Nephron progenitor cell (in vitro differentiated cells): ENCODE measurements at regions not wholly inside any gene's neighbourhood (a gene's known extent, or its start where the extent isn't known, plus 50 kb on each side); places are given as distances from the start of the nearest gene placed in this dataset.

Experiments
- DNase-seq: peaks from one replicate; pipeline ENCODE4 v3.0.0; 2021
- H3K27ac Mint-ChIP-seq: 2 replicates; pipeline ENCODE4 v1.8.0; 2021; ENCODE audit warnings: mild to moderate bottlenecking, moderate library complexity, mixed read lengths
- H3K27me3 Mint-ChIP-seq: 2 replicates; pipeline ENCODE4 v1.8.0; 2021; ENCODE audit warnings: mild to moderate bottlenecking, low read depth, mixed read lengths; ENCODE audit not compliant: poor library complexity
- H3K36me3 Mint-ChIP-seq: 2 replicates; pipeline ENCODE4 v1.8.0; 2021; ENCODE audit warnings: low read depth, mixed read lengths
- H3K4me1 Mint-ChIP-seq: 2 replicates; pipeline ENCODE4 v1.8.0; 2021; ENCODE audit warnings: mixed read lengths
- H3K4me3 Mint-ChIP-seq: 2 replicates; pipeline ENCODE4 v1.8.0; 2021; ENCODE audit warnings: mild to moderate bottlenecking, moderate library complexity, mixed read lengths
- H3K9me3 Mint-ChIP-seq: 2 replicates; pipeline ENCODE4 v1.8.0; 2021; ENCODE audit warnings: mild to moderate bottlenecking, moderate library complexity, mixed read lengths
- CTCF ChIP-seq: fragments of 200-600 bp; sonication (generic); IDR thresholded peaks from 2 replicates; pipeline ENCODE4 v1.5.0; 2021; ENCODE audit warnings: antibody characterized with exemption

GRCh38 chr7:114790521-114790920, 131.4 kb upstream of the MDFIC start:
- Mint-ChIP-seq H3K4me3 (no peak overlapping the region), H3K9me3 (peaks cover 4% of the 10 kb centered on the region), H3K4me1 (peaks cover 8% of the 10 kb centered on the region), H3K27ac (no peak overlapping the region), H3K27me3 (no peaks in the 10 kb centered on the region), H3K36me3 (no peaks in the 10 kb centered on the region)
- no peak for DNase-seq
- TF ChIP-seq CTCF, result no peak

- H3K27me3 Mint-ChIP-seq, result peaks cover 4% of the 10 kb centered on the region
These were observed 130.1 kb upstream of the MDFIC start for GRCh38 chr7:114791771-114792170.

GRCh38 chr7:114793155-114793845, 128.6 kb upstream of the MDFIC start:
- Mint-ChIP-seq H3K4me1 (peaks cover 8% of the 10 kb centered on the region), H3K4me3 (no peak overlapping the region), H3K36me3 (no peaks in the 10 kb centered on the region), H3K27me3 (peaks cover 4% of the 10 kb centered on the region), H3K27ac (no peak overlapping the region), H3K9me3 (peaks cover 4% of the 10 kb centered on the region)
- DNase-seq, result no peak
- no peak for TF ChIP-seq CTCF

More at GRCh38 chr7:114791771-114792170, 130.1 kb upstream of the MDFIC start:
- no peak for DNase-seq
- H3K9me3 Mint-ChIP-seq, result peaks cover 4% of the 10 kb centered on the region
- no peak for TF ChIP-seq CTCF
- H3K4me3 Mint-ChIP-seq, result no peak overlapping the region
- no peak overlapping the region for H3K27ac Mint-ChIP-seq
- H3K4me1 Mint-ChIP-seq, result peaks cover 8% of the 10 kb centered on the region
- H3K36me3 Mint-ChIP-seq, result no peaks in the 10 kb centered on the region

GRCh38 chr7:114795475-114795874, 126.4 kb upstream of the MDFIC start:
- Mint-ChIP-seq H3K36me3 (no peaks in the 10 kb centered on the region), H3K4me1 (peaks cover 8% of the 10 kb centered on the region)
- no peak for TF ChIP-seq CTCF

GRCh38 chr7:114799628-114800028, 122.3 kb upstream of the MDFIC start:
- TF ChIP-seq CTCF, result no peak
- Mint-ChIP-seq H3K27me3 (peaks cover 4% of the 10 kb centered on the region), H3K9me3 (no peaks in the 10 kb centered on the region), H3K4me1 (no peaks in the 10 kb centered on the region), H3K27ac (no peak overlapping the region), H3K4me3 (no peak overlapping the region), H3K36me3 (no peaks in the 10 kb centered on the region)
- no peak for DNase-seq

More at GRCh38 chr7:114795475-114795874, 126.4 kb upstream of the MDFIC start:
- Mint-ChIP-seq H3K9me3 (no peaks in the 10 kb centered on the region), H3K27ac (no peak overlapping the region), H3K27me3 (peaks cover 4% of the 10 kb centered on the region), H3K4me3 (no peak overlapping the region)
- DNase-seq, result no peak

GRCh38 chr7:114802632-114803031, 119.3 kb upstream of the MDFIC start:
- no peaks in the 10 kb centered on the region for H3K36me3 Mint-ChIP-seq

More at GRCh38 chr7:114802632-114803031, 119.3 kb upstream of the MDFIC start:
- Mint-ChIP-seq H3K4me1 (no peaks in the 10 kb centered on the region), H3K27me3 (peaks cover 5% of the 10 kb centered on the region), H3K27ac (no peak overlapping the region), H3K4me3 (no peak overlapping the region), H3K9me3 (no peaks in the 10 kb centered on the region)
- no peak for DNase-seq
- no peak for TF ChIP-seq CTCF
